ENCODE measurements at regions not wholly inside any gene's neighbourhood (a gene's known extent, or its start where the extent isn't known, plus 50 kb on each side); places are given as distances from the start of the nearest gene placed in this dataset.
"Not testable (repeated sequence)": the region's sequence is repeated elsewhere in the genome, so short reads cannot be mapped to it uniquely, and the experiment has no call there.

DNA sequence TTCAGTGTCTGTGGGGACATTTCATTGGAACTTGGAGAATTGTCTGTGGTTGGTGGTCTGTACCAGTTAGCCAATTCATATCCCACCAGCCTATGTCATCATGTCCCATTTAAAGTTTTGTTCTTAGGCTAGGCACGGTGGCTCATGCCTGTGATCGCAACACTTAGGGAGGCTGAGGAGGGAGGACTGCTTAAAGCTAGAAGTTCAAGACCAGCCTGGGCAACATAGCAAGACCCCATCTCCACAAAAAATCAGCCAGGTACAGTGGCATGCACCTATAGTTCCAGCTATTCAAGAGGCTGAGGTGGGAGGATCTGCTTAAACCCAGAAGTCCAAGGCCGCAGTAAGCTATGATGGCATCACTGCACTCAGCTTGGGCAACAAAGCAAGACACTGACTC, 55.6 kb upstream of the CCND1 start:
- H3K4me3 ChIP-seq (ENCODE audit: low read depth, low read length) = no peak overlapping the region
- TF ChIP-seq, protein P1, sequence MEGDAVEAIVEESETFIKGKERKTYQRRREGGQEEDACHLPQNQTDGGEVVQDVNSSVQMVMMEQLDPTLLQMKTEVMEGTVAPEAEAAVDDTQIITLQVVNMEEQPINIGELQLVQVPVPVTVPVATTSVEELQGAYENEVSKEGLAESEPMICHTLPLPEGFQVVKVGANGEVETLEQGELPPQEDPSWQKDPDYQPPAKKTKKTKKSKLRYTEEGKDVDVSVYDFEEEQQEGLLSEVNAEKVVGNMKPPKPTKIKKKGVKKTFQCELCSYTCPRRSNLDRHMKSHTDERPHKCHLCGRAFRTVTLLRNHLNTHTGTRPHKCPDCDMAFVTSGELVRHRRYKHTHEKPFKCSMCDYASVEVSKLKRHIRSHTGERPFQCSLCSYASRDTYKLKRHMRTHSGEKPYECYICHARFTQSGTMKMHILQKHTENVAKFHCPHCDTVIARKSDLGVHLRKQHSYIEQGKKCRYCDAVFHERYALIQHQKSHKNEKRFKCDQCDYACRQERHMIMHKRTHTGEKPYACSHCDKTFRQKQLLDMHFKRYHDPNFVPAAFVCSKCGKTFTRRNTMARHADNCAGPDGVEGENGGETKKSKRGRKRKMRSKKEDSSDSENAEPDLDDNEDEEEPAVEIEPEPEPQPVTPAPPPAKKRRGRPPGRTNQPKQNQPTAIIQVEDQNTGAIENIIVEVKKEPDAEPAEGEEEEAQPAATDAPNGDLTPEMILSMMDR (IDR thresholded peaks at IDR 0.05; ENCODE audit: low read depth, low read length) = no peak
- in situ Hi-C loops (cut with HindIII; ENCODE audit: low sequenced_read_pairs) = no loop called here
- DNase-seq (ENCODE audit: low read depth, low spot score) = no peak

DNA sequence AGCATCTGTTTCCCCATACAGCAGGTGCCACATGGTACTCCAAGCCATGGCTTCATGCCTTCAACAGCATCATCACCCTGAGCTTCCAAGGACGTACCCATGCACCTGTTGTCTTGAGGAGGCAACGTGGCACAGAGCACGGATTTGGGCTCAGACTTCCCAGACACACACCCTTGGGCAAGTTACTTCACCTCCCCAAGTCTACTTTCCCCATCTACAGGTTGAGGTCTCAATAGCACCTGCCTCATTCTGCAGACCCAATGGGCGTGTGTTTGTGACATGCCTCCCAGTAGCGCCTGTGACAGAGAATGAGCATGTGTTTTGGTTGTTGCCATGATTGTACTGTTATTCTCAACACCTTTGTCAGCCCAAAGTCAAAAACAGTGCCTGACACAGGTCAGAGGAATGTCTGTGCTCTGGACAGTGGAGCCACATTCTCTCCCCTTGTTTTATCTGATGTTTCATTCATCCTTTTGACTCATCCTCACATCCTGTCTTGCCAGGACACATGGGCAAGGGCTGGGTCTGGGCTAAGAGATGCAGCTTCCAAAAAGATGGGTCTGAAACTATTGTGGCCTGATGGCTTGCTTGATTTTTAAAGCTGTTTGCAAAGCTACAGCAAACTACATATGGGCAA, 53.4 kb upstream of the CCND1 start:
- H3K4me3 ChIP-seq (ENCODE audit: low read depth, low read length) = no peak overlapping the region
- in situ Hi-C loops (cut with HindIII; ENCODE audit: low sequenced_read_pairs) = no loop called here
- DNase-seq (ENCODE audit: low read depth, low spot score) = peak; percentile 36
- TF ChIP-seq, protein P1 (IDR thresholded peaks at IDR 0.05; ENCODE audit: low read depth, low read length) = no peak

DNA sequence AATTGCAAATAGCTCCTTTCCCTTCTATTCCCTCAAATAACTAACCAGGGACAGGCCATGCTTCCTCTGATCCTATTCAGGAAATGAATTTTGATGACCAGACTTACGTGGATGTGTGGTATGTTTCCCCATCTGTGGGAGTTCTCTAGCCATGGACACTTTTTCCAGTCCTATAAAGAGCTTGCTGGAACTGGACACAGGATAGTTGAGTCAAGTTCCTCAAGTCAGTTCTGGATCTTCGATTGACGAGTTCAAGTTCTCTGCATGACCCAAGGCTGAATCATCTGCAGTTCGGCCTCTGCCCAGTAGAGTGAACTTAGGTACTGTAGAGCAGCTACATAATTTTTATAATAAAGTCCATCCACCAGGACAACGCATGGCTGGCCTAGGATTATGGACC, 52.7 kb upstream of the CCND1 start:
- TF ChIP-seq, protein P1 (IDR thresholded peaks at IDR 0.05; ENCODE audit: low read depth, low read length) = peak; percentile 44
- in situ Hi-C loops (cut with HindIII; ENCODE audit: low sequenced_read_pairs) = no loop called here
- peak; percentile 61 for DNase-seq (ENCODE audit: low read depth, low spot score)
- no peak overlapping the region for H3K4me3 ChIP-seq (ENCODE audit: low read depth, low read length)

GRCh38 chr11:69590088-69590487, 50.9 kb upstream of the CCND1 start:
- H3K4me3 ChIP-seq (ENCODE audit: low read depth, low read length); DNase-seq (ENCODE audit: low read depth, low spot score); in situ Hi-C loops (cut with HindIII; ENCODE audit: low sequenced_read_pairs): not testable (repeated sequence)

All from astrocyte of the spinal cord (primary cell).